Stimulated activated CD4-positive, alpha-beta T cell treated with anti-CD3 and anti-CD28 coated beads, Interleukin-4, amount 100 ng/mL, for 1 hour (primary cell): ENCODE measurements at regions not wholly inside any gene's neighbourhood (a gene's known extent, or its start where the extent isn't known, plus 50 kb on each side); places are given as distances from the start of the nearest gene placed in this dataset.

Source experiments
- DNase-seq: peaks from one replicate; pipeline ENCODE4 v3.0.0-alpha.2; 2020

DNA sequence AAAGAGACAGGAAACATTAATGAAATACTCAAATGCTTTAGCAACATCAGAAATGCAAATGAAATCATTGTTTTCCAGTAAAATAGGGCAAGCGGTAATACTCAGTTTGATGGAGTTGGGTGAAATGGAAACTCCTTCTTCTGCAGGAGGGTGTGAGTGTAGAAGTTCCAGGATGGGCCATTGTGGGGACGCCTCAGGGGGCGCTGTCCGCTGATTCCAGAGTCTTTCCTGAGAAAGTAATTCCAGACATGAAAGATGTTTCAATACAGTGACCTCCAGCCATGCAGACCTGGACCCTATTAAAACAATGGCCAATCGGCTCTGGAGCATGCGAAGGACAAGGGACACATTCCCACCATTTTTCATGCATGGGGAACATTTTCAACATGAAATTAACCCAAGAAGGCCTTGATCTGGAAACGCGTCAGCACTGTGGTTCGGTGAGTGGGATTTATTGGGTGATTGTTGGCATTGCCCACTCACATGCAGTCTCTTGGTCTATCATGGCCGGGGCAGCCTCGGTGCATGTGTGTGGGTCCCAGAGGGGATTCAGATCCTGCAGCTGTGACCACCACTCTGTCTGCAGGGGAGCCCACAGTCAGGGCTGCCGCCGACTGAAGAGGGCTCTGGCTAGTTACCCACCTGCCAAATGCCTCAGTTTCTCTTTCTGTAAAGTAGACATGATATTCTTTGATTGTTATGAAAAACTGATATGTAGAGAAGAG is 132.6 kb upstream of the IRX4 start:
- DNase-seq = no peak

- no peak for DNase-seq
Measured at GRCh38 chr5:2014058-2014610, 131.4 kb upstream of the IRX4 start.

DNA sequence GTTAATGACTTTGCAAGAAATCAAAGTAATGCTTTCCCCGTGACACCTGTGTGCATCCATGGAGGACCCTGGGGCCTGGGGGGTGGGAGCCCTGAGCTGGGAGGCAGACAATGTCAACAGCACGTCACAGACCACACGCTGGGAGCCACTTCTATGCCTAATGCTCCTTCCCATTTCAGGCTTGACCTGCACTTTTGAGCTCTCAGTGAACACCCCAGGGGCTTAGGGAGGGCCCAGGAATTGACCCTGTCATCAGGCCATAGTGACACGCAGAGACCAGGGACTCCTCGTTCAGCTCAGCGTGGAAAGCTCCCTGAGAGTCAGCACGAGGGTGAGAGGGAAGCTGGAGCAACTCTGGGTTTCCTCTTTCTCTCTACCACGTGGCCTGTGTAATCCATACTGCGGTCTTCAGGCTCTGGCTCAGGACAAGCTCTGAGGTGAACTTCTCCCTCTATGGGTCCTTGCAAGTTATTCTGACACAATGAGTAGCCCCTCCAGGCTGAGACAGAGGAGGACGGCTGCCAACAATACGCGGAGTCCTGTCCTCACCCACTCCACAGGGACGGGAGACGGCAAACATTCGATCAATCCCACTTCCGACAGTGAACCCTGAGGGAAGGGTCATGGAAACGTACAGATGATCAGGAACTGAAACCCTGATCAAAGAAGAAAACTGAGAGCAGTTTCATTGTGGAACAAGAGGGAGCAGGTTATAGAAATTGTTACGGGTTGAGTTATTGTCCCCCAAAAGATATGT is 130.8 kb upstream of the IRX4 start:
- no peak for DNase-seq

- no peak for DNase-seq
Measured at GRCh38 chr5:2012885-2013284, 130.2 kb upstream of the IRX4 start.

GRCh38 chr5:2011481-2012411 is 129.0 kb upstream of the IRX4 start:
- no peak for DNase-seq

DNA sequence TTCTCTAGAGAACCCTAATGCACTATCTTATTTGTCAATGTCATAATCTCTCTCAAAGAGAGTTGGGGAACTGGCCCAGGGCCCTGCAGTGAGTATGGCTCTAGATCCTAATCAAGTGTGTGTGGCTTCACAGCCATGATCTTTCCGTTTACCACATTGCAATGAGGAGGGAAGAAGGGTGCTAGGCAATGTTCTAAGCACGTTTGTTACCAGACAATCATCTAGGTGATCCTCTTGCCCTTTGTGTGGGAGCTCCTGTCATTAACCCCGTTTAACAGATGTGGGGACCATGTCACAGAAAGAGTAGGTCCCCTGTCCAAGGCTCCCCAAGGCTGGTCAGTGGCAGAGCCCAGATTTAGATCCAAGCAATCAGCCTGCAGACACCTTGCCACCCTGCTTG is 128.2 kb upstream of the IRX4 start:
- no peak for DNase-seq

GRCh38 chr5:2009986-2010914 is 127.5 kb upstream of the IRX4 start:
- no peak for DNase-seq

- DNase-seq = no peak
Measured at GRCh38 chr5:2008851-2009629, 126.3 kb upstream of the IRX4 start.

- no peak for DNase-seq
Measured at GRCh38 chr5:2007878-2008501, 125.3 kb upstream of the IRX4 start.

GRCh38 chr5:2007496-2007877 is 124.8 kb upstream of the IRX4 start:
- DNase-seq = no peak

DNA sequence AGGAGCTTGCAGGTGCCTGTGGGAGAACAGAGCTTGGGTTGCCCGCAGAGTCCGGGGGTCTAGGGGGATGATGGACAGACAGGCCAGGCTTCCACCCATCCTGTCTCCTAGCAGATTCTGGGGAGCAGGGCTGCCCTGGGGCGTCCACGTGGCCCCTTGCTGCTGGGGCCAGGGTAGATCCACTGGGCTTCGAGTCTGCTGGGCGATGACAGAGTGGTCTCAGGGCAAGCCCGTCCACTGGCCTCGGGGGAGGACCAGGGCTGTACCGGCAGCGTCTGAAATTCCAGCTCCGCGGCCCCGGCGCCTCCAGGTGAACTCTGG is 124.2 kb upstream of the IRX4 start:
- no peak for DNase-seq

DNA sequence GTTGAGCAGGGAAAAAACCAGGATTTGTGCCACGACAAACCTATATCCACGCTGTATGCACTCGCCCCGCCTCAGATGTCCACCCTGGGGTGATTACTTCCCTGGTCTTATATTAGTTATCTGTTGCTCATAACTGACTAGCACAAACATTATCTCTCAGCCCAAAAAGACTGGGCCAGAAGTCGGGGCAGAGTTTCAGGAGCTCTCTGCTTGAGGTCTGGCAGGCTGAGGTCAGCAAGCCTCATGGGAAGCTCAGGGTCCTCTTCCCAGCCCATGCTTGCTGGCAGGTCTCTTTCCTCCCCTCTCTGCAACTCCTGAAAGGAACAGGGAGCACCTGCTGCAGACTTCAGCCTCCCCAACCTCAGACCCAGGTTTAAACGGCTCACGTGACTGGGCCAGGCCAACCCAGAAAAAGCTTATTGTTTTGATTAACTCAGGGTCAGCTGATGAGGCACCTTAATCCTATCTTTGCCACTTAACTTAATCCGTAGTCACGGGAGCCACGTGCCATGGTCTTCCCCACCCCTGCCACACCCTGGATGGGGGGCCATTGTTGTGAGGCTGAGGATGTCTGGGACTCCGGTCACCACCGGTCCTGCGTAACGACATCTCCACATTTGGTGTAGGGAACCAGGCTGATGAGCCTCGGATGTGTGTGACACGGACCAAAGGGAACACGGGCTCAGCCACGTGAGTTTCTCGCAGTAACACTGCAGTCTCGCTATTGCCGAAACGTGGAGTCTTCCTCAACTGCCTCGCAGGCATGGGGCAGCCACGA is 123.7 kb upstream of the IRX4 start:
- no peak for DNase-seq

DNA sequence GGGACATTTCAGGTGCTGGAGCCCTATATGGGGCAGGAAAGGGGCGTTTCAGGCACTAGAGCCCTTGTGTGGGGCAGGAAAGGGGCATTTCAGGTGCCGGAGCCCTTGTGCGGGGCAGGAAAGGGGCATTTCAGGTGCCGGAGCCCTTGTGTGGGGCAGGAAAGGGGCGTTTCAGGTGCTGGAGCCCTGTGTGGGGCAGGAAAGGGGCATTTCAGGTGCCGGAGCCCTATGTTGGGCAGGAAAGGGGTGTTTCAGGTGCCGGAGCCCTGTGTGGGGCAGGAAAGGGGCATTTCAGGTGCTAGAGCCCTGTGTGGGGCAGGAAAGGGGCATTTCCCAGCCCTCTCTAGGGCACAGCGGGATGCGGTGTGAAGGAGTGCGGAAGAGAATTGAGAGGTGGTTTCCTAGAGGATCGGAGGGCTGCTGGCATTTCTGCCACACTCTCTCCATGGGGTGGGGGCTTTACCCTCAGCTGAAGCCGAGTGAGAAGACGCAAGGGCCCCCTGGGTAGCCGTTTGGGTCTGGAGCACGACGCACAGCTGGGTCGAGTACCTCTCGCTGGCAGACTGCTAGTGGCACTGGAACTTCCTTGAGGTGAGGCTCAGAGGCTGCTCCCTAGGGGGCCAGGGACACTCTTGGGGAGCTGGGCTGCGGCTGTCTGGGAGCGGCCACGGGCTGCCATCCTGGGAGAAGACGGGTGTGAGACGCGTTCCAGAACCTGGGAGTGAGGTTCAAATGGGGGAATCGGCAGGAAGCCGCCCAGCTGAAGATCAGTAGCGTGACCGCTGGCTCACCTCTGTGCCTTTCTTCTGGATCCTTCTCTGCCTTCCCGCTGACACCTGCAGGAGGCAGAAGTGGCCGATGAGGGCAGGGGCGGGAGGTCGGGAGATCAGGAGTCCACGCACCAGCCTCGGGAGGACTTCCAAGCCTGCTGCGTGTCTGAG is 122.6 kb upstream of the IRX4 start:
- DNase-seq = no peak

DNA sequence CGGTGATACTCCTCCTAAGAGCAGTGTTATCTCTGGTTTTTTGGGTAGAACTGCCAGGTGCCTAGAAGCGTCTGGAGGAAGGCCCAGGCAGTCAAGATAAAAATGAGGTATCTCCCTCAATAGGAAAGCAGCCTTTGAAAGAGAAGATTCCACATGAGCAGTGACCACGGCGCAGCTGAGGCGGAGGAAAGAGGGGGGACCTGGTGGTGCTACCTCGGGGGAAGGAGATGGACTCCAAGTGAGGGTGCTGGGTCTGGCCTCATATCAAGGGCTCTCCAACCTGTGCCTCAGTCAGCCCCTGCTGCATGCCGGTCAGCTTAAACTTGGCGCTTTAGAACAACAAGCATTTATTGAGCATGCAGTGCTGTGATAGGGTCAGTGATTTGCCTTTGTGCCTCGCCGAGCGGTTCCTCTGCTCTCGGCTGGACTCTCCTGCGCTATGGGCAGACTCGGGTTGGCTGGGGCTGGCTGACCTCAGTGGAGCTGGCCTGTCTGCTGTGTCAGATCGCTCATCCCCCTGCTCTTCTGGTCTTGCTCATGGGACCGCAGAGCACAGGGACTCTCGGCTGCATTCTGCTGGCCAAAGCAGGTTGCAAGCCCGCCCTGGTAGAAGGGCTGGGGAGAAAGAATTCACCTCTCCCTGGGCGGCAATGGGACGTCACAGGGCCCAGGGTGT is 121.1 kb upstream of the IRX4 start:
- DNase-seq = no peak

GRCh38 chr5:2003206-2003605 is 120.5 kb upstream of the IRX4 start:
- DNase-seq = no peak

DNA sequence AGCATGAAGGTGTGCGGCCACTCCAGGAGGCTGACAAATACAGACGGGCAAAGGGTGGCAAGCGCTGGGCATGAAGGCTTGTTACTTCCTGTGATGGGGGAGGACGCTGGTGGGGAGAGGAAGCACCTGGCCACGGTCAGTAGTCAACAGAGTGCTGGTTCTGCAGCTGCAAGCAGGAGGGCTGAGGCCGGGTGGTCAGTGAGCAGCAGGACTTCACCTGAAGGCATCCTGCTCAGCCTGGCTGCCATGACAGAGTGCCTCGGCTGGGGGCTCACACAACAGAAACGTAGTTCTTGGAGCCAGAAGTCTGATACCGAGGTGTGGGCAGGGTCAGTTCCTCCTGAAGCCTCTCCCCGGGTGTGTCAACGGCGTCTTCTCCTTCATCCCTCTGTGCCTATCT is 118.6 kb upstream of the IRX4 start:
- DNase-seq = no peak

DNA sequence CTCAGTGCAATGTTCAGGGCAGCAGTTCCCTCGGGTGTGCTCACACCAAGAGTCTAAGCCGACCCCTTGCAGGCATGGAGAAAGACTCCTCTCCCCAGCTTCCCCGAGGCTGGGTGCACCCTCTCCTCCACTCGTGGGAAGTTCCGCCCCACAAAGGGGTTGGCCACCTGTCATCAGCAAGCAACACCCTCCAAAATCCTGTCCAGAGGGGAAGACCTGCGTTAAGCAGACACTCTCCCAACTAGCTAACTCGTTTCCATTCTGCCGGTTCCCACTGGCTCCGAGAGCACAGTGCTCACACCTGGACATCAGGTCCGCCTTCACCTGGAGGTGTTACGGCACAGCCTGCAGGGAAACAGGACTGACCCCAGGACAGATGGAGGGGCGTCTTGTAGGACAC is 117.9 kb upstream of the IRX4 start:
- no peak for DNase-seq

GRCh38 chr5:1999794-2000193 is 117.1 kb upstream of the IRX4 start:
- DNase-seq = no peak
